SKM-1 (cell line): ENCODE measurements at regions not wholly inside any gene's neighbourhood (a gene's known extent, or its start where the extent isn't known, plus 50 kb on each side); places are given as distances from the start of the nearest gene placed in this dataset.
"Not testable (repeated sequence)": the region's sequence is repeated elsewhere in the genome, so short reads cannot be mapped to it uniquely, and the experiment has no call there.

Experiments used
- DNase-seq: peaks from one replicate; lab custom pipeline; 2025; ENCODE audit not compliant: unreplicated experiment; lab: John Stamatoyannopoulos, UW

- not testable (repeated sequence) for DNase-seq
Observed at GRCh38 chr17:33959098-33959497, 296.0 kb upstream of the CCL2 start.

DNA sequence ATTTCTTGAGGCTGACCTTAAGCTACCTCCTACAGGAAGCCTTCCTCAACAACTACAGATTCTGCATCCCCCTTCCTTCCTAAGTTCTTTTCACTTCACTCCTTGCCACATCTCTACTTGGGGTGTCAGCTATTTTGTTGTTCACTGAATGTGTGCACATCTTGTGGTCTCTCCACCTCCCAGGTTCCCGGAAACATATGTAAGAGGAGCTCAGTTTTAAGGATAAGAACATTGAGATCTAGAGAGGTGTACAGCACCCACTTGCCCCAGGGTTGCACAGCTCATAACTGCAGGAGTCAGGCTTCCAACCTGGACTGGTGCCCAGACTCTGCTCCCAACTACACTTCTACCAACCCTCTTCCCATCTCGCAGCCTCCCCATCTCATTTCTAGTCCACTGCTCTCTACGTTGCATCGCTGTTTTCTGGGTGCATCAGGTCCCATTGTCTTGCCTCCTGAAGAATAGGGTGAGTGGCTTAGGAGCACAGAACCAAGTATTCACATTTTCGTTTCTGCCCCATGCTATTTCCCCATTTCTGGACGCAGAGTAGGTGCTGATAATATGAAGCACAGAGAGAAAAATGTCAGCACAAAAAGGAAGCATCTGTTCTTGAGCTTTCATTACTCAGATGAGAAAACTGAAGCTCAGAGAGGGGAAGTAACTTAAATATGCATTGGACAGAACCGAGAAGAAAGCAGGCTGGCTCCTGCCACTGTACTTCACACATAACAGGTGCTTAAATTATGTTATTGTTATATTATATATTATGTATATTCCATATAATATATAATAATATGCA, 292.0 kb upstream of the CCL2 start:
- DNase-seq: no peak

GRCh38 chr17:33964344-33964979, 290.6 kb upstream of the CCL2 start:
- DNase-seq: no peak

DNA sequence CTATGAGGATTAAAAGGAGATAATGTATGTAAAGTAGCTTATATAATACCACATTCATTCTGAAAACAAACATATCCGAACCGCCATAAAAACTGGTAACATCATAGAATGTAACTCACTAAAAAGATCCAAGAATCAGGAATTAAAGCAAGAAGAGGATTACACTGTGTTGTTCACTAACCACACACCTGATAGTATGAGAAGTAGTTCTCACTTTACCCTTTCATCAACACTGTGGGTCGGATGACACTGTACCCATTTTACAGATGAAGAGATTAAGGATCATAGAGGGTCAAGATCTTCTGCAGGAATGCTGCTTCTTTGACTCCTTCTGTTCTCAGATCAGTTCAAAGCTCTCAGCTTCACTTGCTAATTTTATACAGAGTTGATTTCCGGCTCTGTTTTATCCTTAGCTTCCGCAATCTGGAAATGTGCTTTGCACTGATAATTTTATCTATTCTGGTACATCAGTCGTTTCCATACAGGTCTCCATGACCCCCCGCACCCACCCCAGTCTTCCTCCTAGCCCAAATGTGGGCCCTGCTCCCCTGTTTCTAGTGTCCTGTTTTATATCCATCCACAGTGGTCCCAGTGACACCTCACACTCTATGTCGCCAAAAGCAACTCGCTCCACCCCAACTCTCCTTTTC, 288.6 kb upstream of the CCL2 start:
- DNase-seq: no peak

GRCh38 chr17:33967608-33968349, 287.3 kb upstream of the CCL2 start:
- no peak for DNase-seq

DNA sequence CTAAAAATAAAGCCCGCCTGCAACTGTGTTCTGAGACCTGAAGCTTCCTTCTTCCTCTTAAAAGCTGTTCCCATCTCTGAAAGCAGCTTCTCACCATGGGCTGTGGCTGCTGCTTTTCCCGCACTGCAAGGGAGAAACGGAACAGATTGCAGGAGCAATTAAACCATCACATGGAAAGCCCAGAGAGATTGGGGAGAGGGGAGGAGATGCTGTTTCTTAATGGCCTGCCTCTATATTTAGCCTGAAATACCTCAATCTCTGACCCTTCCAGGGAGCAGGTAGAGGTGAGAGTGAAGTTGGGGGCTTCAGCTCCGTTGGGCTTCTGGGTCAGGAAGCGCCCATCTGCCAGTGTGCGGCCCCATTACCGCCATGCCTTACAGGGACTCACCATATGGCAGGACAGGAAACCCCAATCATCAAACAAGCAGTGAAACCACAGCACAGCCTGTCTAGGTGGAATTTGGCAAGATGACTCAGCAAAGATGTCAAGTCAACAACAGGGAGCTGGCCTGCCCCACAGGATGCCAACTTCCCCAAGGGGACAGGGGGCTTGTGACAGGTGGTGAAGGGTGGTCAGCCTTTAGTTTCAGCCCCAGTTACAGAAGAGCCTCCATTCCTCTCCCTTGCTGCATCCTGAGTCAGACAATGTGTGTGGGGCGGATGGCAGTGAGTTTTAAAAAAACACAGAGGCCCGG, 286.6 kb upstream of the CCL2 start:
- DNase-seq: no peak

DNA sequence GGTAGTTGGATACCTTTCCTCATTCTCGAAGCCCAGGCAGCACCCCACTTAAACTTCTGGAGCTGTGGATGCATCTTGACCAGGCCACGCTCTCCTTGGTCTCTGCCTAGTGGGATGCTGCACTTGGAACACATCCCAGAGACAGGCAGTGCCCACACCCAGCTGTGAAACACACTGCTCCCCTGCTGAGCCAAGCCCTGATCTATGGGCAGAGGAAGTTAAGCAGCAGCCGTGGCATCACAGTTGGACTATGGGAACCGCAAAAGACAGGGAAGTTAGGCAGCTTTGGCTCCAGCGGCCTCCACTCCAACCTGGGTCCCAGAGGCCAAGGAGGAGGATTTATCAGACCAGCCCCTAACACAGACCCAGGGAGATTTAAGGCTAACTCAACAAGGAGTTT, 284.8 kb upstream of the CCL2 start:
- DNase-seq: no peak

GRCh38 chr17:33972763-33973162, 282.3 kb upstream of the CCL2 start:
- no peak for DNase-seq

DNA sequence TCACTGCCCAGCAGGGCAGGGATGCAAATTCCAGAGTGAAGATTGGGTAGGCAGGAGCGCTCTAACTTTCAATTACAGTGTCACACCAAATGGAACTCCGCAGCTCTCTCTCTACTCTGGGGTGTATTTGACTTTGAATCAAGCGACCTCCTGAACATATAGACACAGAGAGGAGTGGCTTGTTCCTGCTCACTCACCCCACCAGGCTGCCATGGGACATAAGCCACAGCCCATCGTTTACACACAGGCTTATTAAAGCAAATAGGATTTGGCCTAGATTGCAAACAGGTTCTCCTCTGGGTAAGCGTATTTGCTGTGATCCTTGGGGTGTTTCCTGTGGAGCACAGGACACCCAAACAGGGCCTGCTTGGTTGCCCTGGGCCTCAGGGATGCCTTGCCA, 281.6 kb upstream of the CCL2 start:
- DNase-seq: no peak

DNA sequence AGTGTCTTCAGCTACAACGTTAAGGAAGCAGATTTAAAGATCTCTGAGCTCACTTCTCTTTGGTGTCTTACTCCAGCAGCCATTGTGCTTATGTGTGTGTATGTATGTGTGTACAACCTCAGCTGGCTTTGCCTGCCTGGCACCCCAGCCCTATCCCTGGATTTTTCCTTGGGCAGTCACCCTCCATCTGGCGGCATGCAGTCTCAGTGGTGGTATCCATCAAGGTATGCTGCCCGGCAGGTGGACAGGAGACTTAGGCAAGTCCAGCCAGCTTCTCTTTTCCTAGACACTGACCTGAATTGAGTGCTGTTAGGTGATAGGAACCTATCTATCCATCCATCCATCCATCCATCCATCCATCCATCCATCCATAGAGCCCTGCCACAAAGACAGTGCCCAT, 280.8 kb upstream of the CCL2 start:
- no peak for DNase-seq

- DNase-seq: no peak
Observed at GRCh38 chr17:33976831-33977230, 278.3 kb upstream of the CCL2 start.

GRCh38 chr17:33977729-33978514, 277.2 kb upstream of the CCL2 start:
- DNase-seq: no peak

- no peak for DNase-seq
Observed at GRCh38 chr17:33978889-33979288, 276.2 kb upstream of the CCL2 start.

DNA sequence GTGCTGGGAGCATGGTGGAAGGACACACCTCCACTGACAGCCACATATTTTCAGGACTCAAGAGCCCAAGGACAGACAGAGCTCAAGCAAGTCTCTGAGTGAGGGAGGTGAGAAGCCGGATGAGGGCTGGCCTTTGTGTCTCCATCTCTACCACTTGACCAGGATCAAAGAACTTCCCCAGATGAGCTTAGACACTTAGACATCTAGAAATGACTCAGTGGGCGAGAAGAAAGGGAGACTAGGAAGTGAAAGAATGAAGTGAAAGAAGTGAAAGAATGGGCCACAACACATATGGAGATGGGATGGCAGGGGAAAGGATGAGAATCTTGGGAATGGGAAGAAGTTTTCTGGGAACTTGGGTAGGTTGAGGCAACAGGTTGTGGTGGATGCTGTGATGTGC, 274.9 kb upstream of the CCL2 start:
- DNase-seq: no peak

DNA sequence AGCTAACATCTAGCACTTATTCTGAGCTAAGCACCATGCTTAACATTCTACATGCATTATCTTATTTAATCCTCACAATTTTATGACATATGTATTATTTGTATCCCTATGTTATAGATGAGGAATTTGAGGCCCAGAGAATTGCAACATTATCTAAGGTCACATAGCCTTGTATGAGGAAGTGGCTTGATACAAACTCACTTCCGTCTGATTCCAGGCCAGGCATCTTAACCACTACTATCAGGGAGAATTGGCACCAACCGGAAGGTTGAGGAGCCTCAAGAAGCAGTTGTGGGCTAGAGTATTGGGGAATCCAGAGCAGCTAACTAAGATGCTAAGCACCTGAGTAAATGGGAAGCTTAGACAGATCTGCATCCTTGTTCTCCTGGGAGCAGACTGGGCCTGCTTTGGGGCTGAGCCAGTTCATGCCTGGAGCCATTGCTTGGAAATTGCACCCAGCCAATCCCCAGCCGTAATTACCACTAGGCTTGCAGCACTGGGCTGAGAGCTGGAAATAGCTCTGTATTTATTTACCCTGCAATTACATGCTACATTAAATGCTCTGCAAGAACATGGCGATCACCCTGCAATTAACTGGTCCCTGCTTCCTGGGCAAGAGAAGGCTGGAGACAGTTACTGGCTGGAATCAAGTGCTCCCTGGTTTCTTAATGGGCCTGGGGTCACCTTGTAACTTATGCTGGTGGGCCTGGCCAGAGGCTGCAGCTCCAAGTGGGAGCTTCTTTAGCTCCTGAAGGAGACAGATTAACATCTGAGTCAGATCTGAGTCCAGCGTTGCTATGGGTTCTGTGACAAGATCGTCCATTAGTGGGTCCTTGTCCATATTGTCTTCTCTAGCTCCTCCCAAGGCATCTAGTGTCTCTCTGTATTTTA, 273.1 kb upstream of the CCL2 start:
- no peak for DNase-seq

- no peak for DNase-seq
Observed at GRCh38 chr17:33982909-33983308, 272.2 kb upstream of the CCL2 start.

DNA sequence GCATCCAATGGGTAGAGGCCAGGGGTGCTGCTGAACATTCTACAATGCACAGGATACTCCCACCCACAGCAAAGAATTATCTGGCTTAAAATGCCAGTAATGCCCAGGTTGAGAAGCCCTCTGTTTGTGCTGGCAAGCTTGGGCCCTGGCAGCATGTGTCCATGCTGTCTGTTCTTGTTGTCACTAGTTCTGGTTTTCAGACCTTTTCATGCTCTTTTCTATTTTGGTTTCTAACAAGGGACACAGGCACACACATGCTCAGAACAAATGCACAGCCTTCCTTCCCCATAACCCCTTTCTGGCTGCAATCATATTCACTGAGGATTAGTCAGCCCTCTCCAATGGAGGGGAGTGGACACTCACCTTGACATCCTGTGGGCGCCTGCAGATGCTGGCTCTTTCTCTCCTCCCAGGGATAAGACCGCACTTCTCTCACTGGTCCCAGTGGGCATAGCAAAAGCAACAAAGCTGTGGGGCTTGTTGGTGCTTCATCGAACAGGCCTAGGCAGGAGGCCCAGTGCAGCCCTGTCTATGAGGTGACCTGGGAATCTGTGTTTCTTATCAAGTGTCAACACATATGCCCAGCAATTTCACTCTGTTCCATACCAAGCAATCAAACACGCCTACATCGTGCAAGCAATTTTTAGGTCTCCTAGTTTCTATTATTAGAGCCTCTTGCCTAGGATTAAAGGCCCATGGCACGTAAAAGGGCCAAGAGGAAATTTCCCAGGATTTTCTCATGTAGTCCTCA, 271.1 kb upstream of the CCL2 start:
- no peak for DNase-seq

- no peak for DNase-seq
Observed at GRCh38 chr17:33986088-33986487, 269.0 kb upstream of the CCL2 start.

DNA sequence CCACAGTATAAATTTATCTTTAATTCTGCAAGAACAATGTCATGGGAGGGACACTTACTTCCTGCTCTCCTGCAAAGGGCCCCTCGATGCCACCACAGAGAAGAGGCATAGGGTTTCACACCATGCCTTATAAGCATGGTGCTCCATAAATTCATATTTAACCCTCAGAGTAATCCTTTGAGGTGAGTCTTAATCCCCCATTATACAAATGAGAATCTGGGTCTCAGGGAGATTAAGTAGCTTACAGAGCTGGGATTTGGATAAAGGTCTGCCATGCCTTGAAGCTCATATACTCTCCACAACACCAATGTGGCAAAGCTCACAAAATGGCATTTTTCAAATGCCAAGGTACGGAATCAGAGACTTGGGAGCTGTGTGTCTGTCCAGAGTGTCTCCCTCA, 268.5 kb upstream of the CCL2 start:
- DNase-seq: no peak
